ENCODE measurements at regions not wholly inside any gene's neighbourhood (a gene's known extent, or its start where the extent isn't known, plus 50 kb on each side); places are given as distances from the start of the nearest gene placed in this dataset.

GRCh38 chr3:40899286-40899712 is 300.0 kb upstream of the CTNNB1 start:
- TF ChIP-seq, protein P1, sequence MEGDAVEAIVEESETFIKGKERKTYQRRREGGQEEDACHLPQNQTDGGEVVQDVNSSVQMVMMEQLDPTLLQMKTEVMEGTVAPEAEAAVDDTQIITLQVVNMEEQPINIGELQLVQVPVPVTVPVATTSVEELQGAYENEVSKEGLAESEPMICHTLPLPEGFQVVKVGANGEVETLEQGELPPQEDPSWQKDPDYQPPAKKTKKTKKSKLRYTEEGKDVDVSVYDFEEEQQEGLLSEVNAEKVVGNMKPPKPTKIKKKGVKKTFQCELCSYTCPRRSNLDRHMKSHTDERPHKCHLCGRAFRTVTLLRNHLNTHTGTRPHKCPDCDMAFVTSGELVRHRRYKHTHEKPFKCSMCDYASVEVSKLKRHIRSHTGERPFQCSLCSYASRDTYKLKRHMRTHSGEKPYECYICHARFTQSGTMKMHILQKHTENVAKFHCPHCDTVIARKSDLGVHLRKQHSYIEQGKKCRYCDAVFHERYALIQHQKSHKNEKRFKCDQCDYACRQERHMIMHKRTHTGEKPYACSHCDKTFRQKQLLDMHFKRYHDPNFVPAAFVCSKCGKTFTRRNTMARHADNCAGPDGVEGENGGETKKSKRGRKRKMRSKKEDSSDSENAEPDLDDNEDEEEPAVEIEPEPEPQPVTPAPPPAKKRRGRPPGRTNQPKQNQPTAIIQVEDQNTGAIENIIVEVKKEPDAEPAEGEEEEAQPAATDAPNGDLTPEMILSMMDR (IDR thresholded peaks at IDR 0.05): no peak
- TF ChIP-seq POLR2A (IDR thresholded peaks at IDR 0.05): no peak
